WTC11 (cell line): ENCODE measurements at regions not wholly inside any gene's neighbourhood (a gene's known extent, or its start where the extent isn't known, plus 50 kb on each side); places are given as distances from the start of the nearest gene placed in this dataset.

Experiments used
- NFYB ChIP-seq: sonication (generic); formaldehyde crosslinking; conservative IDR thresholded peaks from 2 replicates; pipeline ENCODE4 v1.8.0; 2022; ENCODE audit warnings: low read depth, missing genetic modification reagents
- TP53 ChIP-seq: sonication (generic); formaldehyde crosslinking; IDR thresholded peaks from 2 replicates; pipeline ENCODE4 v1.8.1; 2023; ENCODE audit warnings: mild to moderate bottlenecking, missing genetic modification reagents
- TF ChIP-seq, protein P1 (sequence below): fragments of 200-600 bp; IDR thresholded peaks from 2 replicates; pipeline ENCODE4 v1.8.0; 2022; ENCODE audit warnings: antibody characterized with exemption
- TF ChIP-seq, protein P2 (sequence below): sonication (generic); formaldehyde crosslinking; IDR thresholded peaks from 2 replicates; pipeline ENCODE4 v1.8.1; 2023; ENCODE audit warnings: mild to moderate bottlenecking, missing genetic modification reagents, borderline replicate concordance

DNA sequence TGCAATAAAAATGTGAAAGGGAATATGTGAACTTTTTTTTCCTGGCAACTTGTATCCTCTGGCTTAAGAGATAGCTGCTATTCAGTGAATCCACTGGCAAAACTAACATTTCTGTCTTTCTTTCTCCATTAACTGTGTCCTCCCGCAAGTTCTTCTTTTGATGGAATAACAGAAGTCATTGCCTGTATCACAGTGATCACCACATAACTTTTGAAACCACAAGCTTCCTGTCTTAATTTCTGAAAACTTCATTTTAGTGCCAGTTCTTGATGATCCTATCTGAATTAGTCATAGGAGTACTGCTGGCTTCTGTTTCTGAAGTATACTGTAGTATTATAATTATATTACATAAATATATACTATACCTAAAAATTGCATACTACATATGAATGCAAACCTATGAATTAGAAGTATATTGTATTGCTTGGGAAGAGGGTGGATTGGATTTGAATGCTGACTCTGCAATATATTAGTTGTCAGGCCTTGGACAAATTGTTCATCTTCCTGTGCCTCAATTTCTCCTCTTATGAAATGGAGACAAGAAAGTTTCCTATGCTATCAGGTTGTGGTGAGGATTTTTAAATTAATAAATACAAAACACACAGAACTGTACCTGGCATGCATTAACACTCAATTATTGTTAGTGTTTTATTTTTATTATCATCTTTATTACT is 441.6 kb downstream of the CETN3 start:
- TF ChIP-seq NFYB (CRISPR knock-in tag) (no peak), TP53 (CRISPR knock-in tag) (no peak)
- TF ChIP-seq, protein P1, sequence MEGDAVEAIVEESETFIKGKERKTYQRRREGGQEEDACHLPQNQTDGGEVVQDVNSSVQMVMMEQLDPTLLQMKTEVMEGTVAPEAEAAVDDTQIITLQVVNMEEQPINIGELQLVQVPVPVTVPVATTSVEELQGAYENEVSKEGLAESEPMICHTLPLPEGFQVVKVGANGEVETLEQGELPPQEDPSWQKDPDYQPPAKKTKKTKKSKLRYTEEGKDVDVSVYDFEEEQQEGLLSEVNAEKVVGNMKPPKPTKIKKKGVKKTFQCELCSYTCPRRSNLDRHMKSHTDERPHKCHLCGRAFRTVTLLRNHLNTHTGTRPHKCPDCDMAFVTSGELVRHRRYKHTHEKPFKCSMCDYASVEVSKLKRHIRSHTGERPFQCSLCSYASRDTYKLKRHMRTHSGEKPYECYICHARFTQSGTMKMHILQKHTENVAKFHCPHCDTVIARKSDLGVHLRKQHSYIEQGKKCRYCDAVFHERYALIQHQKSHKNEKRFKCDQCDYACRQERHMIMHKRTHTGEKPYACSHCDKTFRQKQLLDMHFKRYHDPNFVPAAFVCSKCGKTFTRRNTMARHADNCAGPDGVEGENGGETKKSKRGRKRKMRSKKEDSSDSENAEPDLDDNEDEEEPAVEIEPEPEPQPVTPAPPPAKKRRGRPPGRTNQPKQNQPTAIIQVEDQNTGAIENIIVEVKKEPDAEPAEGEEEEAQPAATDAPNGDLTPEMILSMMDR, result no peak
- TF ChIP-seq, protein P2, sequence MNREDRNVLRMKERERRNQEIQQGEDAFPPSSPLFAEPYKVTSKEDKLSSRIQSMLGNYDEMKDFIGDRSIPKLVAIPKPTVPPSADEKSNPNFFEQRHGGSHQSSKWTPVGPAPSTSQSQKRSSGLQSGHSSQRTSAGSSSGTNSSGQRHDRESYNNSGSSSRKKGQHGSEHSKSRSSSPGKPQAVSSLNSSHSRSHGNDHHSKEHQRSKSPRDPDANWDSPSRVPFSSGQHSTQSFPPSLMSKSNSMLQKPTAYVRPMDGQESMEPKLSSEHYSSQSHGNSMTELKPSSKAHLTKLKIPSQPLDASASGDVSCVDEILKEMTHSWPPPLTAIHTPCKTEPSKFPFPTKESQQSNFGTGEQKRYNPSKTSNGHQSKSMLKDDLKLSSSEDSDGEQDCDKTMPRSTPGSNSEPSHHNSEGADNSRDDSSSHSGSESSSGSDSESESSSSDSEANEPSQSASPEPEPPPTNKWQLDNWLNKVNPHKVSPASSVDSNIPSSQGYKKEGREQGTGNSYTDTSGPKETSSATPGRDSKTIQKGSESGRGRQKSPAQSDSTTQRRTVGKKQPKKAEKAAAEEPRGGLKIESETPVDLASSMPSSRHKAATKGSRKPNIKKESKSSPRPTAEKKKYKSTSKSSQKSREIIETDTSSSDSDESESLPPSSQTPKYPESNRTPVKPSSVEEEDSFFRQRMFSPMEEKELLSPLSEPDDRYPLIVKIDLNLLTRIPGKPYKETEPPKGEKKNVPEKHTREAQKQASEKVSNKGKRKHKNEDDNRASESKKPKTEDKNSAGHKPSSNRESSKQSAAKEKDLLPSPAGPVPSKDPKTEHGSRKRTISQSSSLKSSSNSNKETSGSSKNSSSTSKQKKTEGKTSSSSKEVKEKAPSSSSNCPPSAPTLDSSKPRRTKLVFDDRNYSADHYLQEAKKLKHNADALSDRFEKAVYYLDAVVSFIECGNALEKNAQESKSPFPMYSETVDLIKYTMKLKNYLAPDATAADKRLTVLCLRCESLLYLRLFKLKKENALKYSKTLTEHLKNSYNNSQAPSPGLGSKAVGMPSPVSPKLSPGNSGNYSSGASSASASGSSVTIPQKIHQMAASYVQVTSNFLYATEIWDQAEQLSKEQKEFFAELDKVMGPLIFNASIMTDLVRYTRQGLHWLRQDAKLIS (CRISPR knock-in tag), result no peak
